Adrenal gland (tissue), 9 donors: ENCODE measurements at regions not wholly inside any gene's neighbourhood (a gene's known extent, or its start where the extent isn't known, plus 50 kb on each side); places are given as distances from the start of the nearest gene placed in this dataset.

Experiments used
- DNase-seq, 7 donors: peaks; one replicate each; pipeline ENCODE4 v3.0.0-alpha.2; 2019 to 2020
- H3K27ac ChIP-seq, 5 donors: fragments of 200-600 bp; sonication (generic) in 4 of 5; 1 replicate in 3 of 5; 2 replicates in 2 of 5; pipeline versions ENCODE4 v1.5.1 to v1.8.0; 2016 to 2020; ENCODE audit warnings: mild to moderate bottlenecking in 1 of 5
- H3K27me3 ChIP-seq: fragments of 200-600 bp; 2 replicates; pipeline ENCODE4 v1.8.0; 2021
- H3K36me3 ChIP-seq, 2 donors: fragments of 200-600 bp; replicated peaks in 1 of 2; 1 replicate in 1 of 2; 2 replicates in 1 of 2; pipeline versions ENCODE4 v1.5.1 to v1.8.0; 2018 to 2022
- H3K4me1 ChIP-seq, 2 donors: fragments of 200-600 bp; replicated peaks in 1 of 2; 1 replicate in 1 of 2; 2 replicates in 1 of 2; pipeline versions ENCODE4 v1.5.1 to v1.8.0; 2018 to 2021
- H3K4me3 ChIP-seq, 4 donors: fragments of 200-600 bp; sonication (generic) in 3 of 4; one replicate each; pipeline ENCODE4 v1.5.1; 2016 to 2018
- H3K9me3 ChIP-seq, 3 donors: fragments of 200-600 bp; sonication (generic) in 1 of 3; replicated peaks in 1 of 3; 1 replicate in 2 of 3; 2 replicates in 1 of 3; pipeline versions ENCODE4 v1.5.1 to v1.8.0; 2016 to 2021
- POLR2A ChIP-seq, 2 donors: fragments of 450-650 bp; IDR thresholded peaks; one replicate each; pipeline ENCODE4 v1.6.1; 2017; ENCODE audit warnings: antibody characterized with exemption in 2 of 2, mild to moderate bottlenecking in 2 of 2, moderate library complexity in 1 of 2
- WGBS, 4 donors: extraction: QIAGEN DNeasy Blood & Tissue Kit in 2 of 4; methylation state at CpG; one replicate each; pipeline versions ENCODE4 v1.1.5 to v1.1.7; 2013 to 2017; 5-methylcytosine and 5-hydroxymethylcytosine counted together
- intact Hi-C, 2 donors: fragments of 100-400 bp; cut with DNase I; formaldehyde crosslinking; loops; one replicate each; pipeline versions ENCODE4 v1.14.1 to v1.15.0; 2022 to 2023
- TF ChIP-seq, protein P1 (sequence below), 6 experiments: fragments of 450-650 bp in 4 of 6; fragments of 200-600 bp in 2 of 6; sonication (generic) in 1 of 6; IDR thresholded peaks; 1 replicate in 5 of 6; 2 replicates in 1 of 6; pipeline versions ENCODE4 v1.5.1 to v1.8.0; 2016 to 2021; ENCODE audit warnings: antibody characterized with exemption in 6 of 6, mild to moderate bottlenecking in 2 of 6, moderate library complexity in 1 of 6
- donor health status: healthy with polysubstance abuse.
- donor health status: Bipolar disorder and iron deficiency.
- donor health status: DM: yes; HTN: yes; CAD: no.
- donor health status: DM: no; HTN: no; CAD: no.
- donor health status: DM: no; HTN: no; CAD: no.

DNA sequence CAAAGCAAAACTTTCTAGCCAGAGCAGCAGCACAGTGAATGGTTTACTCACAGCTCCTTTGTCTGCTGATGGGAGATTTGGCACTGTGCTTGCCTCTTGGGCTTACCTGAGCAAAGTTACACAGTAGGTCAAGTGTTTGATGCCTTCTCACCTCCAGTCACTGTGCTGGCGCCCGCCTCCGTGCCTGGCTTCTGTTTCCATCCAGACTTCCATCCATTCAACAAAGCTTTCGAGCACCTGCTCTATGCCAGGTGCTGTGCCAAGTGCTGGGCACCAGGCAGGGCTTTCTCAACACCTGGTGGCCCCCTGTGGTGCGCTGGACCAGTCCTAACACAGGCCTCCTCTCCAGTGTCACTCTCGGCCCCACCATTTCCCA is 199.2 kb upstream of the EEA1 start:
- intact Hi-C loops, result loop anchor here in 1 of 2 donors (5.0 kb wide), 1 partner anchor 101 kb away; no protein-coding TSS in a partner anchor
- DNase-seq, result no peak
- Histone ChIP-seq H3K4me3 (no peak overlapping the region), H3K36me3 (no peaks in the 10 kb centered on the region), H3K4me1 (peaks cover 0 to 10% of the 10 kb centered on the region in 2 donors), H3K27me3 (no peaks in the 10 kb centered on the region), H3K9me3 (no peaks in the 10 kb centered on the region), H3K27ac (peak overlapping the region in 2 of 5 donors; percentile 27 to 73)
- TF ChIP-seq, protein P1, sequence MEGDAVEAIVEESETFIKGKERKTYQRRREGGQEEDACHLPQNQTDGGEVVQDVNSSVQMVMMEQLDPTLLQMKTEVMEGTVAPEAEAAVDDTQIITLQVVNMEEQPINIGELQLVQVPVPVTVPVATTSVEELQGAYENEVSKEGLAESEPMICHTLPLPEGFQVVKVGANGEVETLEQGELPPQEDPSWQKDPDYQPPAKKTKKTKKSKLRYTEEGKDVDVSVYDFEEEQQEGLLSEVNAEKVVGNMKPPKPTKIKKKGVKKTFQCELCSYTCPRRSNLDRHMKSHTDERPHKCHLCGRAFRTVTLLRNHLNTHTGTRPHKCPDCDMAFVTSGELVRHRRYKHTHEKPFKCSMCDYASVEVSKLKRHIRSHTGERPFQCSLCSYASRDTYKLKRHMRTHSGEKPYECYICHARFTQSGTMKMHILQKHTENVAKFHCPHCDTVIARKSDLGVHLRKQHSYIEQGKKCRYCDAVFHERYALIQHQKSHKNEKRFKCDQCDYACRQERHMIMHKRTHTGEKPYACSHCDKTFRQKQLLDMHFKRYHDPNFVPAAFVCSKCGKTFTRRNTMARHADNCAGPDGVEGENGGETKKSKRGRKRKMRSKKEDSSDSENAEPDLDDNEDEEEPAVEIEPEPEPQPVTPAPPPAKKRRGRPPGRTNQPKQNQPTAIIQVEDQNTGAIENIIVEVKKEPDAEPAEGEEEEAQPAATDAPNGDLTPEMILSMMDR (IDR thresholded peaks at IDR 0.05), result no peak
- TF ChIP-seq POLR2A (IDR thresholded peaks at IDR 0.05), result no peak
- WGBS, 4 donors, result 95 to 96% (median 96%) methylated on average over 6 of the region's 6 CpGs

DNA sequence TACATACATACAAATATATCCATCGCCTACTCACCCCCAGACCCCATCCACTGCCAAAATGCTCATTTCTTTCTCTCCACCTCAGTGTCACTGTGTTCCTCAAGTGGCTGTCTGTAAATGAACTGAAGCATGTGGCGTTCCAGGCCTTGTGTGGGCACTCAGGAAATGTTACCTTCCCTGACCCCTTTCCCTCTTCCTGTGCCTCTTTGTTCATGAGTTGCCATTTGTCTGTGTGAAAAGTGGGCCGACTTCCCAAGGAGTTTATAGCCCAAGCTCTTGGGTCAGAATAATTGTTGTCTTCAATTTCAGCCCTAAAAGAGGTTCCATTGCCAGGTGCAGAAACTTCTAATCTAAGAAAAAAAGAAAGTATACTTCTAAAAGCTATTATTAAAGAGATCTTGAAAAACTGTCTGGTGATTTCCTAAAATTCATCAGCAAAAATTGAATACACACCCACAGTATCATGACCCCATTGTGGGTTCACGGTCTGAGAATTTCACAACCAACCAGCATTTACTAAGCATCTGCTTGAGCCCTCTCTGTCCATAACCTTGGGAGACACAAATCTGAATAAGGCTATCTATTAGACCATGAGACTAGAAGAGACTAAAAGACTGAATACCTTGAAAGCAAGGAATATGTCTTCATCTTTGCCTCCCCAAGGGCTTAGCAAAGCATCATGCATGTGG is 201.4 kb upstream of the EEA1 start:
- no peaks in the 10 kb centered on the region for H3K27me3 ChIP-seq
- DNase-seq, result peak in 1 of 7 donors; percentile 30
- H3K4me3 ChIP-seq, result no peak overlapping the region
- TF ChIP-seq POLR2A (IDR thresholded peaks at IDR 0.05), result no peak
- TF ChIP-seq, protein P1 (IDR thresholded peaks at IDR 0.05), result no peak
- no peaks in the 10 kb centered on the region for H3K36me3 ChIP-seq
- peaks cover 0 to 10% of the 10 kb centered on the region in 2 donors for H3K4me1 ChIP-seq
- no peaks in the 10 kb centered on the region for H3K9me3 ChIP-seq
- H3K27ac ChIP-seq, result no peak overlapping the region
- WGBS, 4 donors, result 52 to 63% (median 59%) methylated on average over 4 of the region's 4 CpGs
- intact Hi-C loops, result no loop called here

DNA sequence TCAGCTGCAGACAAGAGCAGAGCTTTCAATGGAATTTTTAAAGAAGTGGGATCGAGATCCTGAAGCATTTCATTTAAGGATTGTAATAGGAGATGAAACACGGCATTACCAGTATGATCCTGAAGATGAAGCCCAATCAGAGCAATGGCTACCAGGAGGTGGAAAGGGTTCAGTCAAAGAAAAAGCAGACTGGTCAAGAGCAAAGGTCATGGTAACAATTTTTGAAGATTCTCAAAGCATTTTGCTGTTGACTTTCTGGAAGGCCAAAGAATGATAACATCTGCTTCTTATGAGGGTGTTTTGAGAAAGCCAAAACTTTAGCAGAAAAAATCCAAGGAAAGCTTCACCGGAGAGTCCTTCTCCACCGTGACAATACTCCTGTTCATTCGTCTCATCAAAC is 204.3 kb upstream of the EEA1 start:
- intact Hi-C loops, result no loop called here
- no peaks in the 10 kb centered on the region for H3K36me3 ChIP-seq
- DNase-seq, result no peak
- H3K4me3 ChIP-seq, result no peak overlapping the region
- TF ChIP-seq, protein P1 (IDR thresholded peaks at IDR 0.05), result no peak
- H3K4me1 ChIP-seq, result peaks cover 0 to 20% of the 10 kb centered on the region in 2 donors
- WGBS, 4 donors, result 92 to 96% (median 96%) methylated on average over 5 of the region's 5 CpGs
- no peaks in the 10 kb centered on the region for H3K9me3 ChIP-seq
- no peak overlapping the region for H3K27ac ChIP-seq
- H3K27me3 ChIP-seq, result no peaks in the 10 kb centered on the region

DNA sequence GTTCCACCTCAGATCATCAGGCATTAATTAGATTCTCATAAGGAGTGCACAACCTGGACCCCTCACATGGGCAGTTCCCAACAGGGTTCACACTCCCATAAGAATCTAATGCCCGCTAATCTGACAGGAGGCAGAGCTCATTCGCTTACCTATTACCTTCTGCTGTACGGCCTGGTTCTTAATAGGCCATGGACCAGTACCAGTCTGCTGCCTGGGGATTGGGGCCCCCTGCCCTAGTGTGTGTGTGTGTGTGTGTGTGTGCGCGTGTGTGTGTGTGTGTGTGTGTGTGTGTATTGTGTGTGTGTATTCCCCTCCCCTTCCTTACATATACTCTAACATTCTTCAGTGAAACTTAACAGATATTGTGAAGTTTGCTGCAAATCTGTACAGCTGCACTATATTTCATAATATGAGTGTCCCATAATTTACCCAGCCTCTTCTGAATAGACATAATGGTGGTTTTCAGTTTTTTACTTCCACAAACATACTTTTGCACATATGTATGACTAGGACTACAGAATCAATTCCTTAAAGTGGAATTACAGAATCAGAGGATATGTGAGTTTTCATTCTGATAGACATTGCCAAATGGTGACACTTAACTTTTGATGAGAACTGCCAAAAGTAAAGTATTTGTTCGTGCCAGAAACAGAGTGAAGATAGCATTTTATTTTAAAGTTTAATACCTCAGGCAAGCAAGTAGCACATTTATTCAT is 205.2 kb upstream of the EEA1 start:
- Histone ChIP-seq H3K27me3 (no peaks in the 10 kb centered on the region), H3K4me3 (no peak overlapping the region), H3K36me3 (no peaks in the 10 kb centered on the region), H3K9me3 (no peaks in the 10 kb centered on the region), H3K4me1 (peaks cover 0 to 20% of the 10 kb centered on the region in 2 donors), H3K27ac (no peak overlapping the region)
- TF ChIP-seq POLR2A (IDR thresholded peaks at IDR 0.05), result no peak
- TF ChIP-seq, protein P1 (IDR thresholded peaks at IDR 0.05), result no peak
- no peak for DNase-seq
- intact Hi-C loops, result no loop called here
- 89 to 99% (median 95%) methylated on average over 6 of the region's 6 CpGs for WGBS, 4 donors
